Heart right ventricle (tissue), 16 donors: ENCODE measurements at regions not wholly inside any gene's neighbourhood (a gene's known extent, or its start where the extent isn't known, plus 50 kb on each side); places are given as distances from the start of the nearest gene placed in this dataset.

Source experiments
- ATAC-seq, 8 donors: fragments of 200-7000 bp; cut with Tn5 transposase; one replicate each; pipeline ENCODE4 v1.9.1; 2020; ENCODE audit warnings: mild to moderate bottlenecking in 8 of 8, moderate library complexity in 8 of 8, moderate number of reproducible peaks in 1 of 8
- DNase-seq, 2 donors: peaks; one replicate each; pipeline ENCODE4 v3.0.0-alpha.2; 2020
- H3K27ac ChIP-seq, 10 donors: fragments of 200-600 bp; sonication (generic) in 2 of 10; one replicate each; pipeline versions ENCODE4 v1.5.0 to v1.8.0; 2020 to 2022; ENCODE audit warnings: mild to moderate bottlenecking in 3 of 10
- H3K27me3 ChIP-seq, 7 donors: fragments of 200-600 bp; one replicate each; pipeline ENCODE4 v1.8.0; 2021 to 2022; ENCODE audit warnings: mild to moderate bottlenecking in 2 of 7
- H3K36me3 ChIP-seq, 9 donors: fragments of 200-600 bp; sonication (generic) in 1 of 9; one replicate each; pipeline versions ENCODE4 v1.5.0 to v1.8.0; 2020 to 2022; ENCODE audit warnings: mild to moderate bottlenecking in 2 of 9
- H3K4me1 ChIP-seq, 9 donors: fragments of 200-600 bp; sonication (generic) in 1 of 9; one replicate each; pipeline versions ENCODE4 v1.5.0 to v1.8.0; 2020 to 2022; ENCODE audit warnings: mild to moderate bottlenecking in 4 of 9
- H3K4me3 ChIP-seq, 10 donors: fragments of 200-600 bp; sonication (generic) in 2 of 10; one replicate each; pipeline versions ENCODE4 v1.5.0 to v1.8.0; 2020 to 2022; ENCODE audit warnings: mild to moderate bottlenecking in 7 of 10, moderate library complexity in 2 of 10
- H3K9me3 ChIP-seq, 11 donors: fragments of 200-600 bp in 10 of 11; sonication (generic) in 2 of 11; one replicate each; pipeline versions ENCODE4 v1.5.0 to v1.8.0; 2013 to 2022; ENCODE audit warnings: mild to moderate bottlenecking in 2 of 11, control low read depth in 1 of 11, moderate library complexity in 1 of 11
- CTCF ChIP-seq, 9 donors: fragments of 200-600 bp; sonication (generic) in 2 of 9; IDR thresholded peaks; one replicate each; pipeline versions ENCODE4 v1.5.0 to v1.8.0; 2021 to 2022; ENCODE audit warnings: antibody characterized with exemption in 9 of 9, mild to moderate bottlenecking in 5 of 9, moderate library complexity in 1 of 9
- WGBS, 2 donors: extraction: QIAGEN DNeasy Blood & Tissue Kit; methylation state at CpG; one replicate each; pipeline ENCODE4 v1.1.7; 2013; ENCODE audit warnings: inconsistent platforms in 1 of 2; 5-methylcytosine and 5-hydroxymethylcytosine counted together
- intact Hi-C, 10 donors: fragments of 100-400 bp; cut with DNase I; formaldehyde crosslinking; loops; one replicate each; pipeline versions ENCODE4 v1.11.1 to v1.14.2; 2022
- donor health status: Arrhythmogenic right ventricular cardiomyopathy.
- donor health status: ischemic (EF 13 %, LVEDD 7.1; RV severe dilation, severe dysfunction).
- donor health status: healthy with polysubstance abuse.
- donor health status: DM: no; HTN: yes; CAD: no.
- donor health status: DM: no; HTN: no; CAD: no.
- donor health status: ischemic (EF 25% LVEDD 6.9; RV normal size, moderate dysfunction).
- donor health status: ischemic (EF 25% LVEDD 5.7; RV mildly dilated, moderate dysfunction).
- donor health status: healthy.
- donor health status: DM: yes; HTN: yes; CAD: no.
- donor health status: Ischemic cardiomyopathy.
- donor health status: ischemic (EF 35%, LVEDD 5.7; RV mildly dilated, moderate dysfunction).
- donor health status: nonischemic (EF 11% LVEDD 7.7; RV severe dilation, severe dysfunction).
- donor health status: DM: yes; HTN: yes; CAD: no.
- donor health status: PGD.
- donor health status: ischemic (EF 29% LVEDD 5.4; RV normal size, mild dysfunction).
- donor health status: nonischemic (EF 23%, LVEDD 6.1; RV moderate dilation, normal function).

GRCh38 chr3:87977765-87978164 is 81.0 kb downstream of the CGGBP1 start:
- ATAC-seq (no peak), DNase-seq (no peak)
- WGBS, 2 donors: 88 to 89% methylated on average over 1 of the region's 1 CpG
- no peaks in the 10 kb centered on the region for H3K36me3 ChIP-seq
- H3K9me3 ChIP-seq: peaks cover 0 to 14% (median 5%) of the 10 kb centered on the region in 11 donors
- H3K4me3 ChIP-seq: no peak overlapping the region
- intact Hi-C loops: loop anchor here in 1 of 10 donors (10.0 kb wide), 1 partner anchor 63 kb away; no protein-coding TSS in a partner anchor
- TF ChIP-seq CTCF (IDR thresholded peaks at IDR 0.05): no peak
- H3K27me3 ChIP-seq: peaks cover 0 to 14% (median 0%) of the 10 kb centered on the region in 7 donors
- no peaks in the 10 kb centered on the region for H3K4me1 ChIP-seq
- H3K27ac ChIP-seq: no peak overlapping the region

- Histone ChIP-seq H3K36me3 (no peaks in the 10 kb centered on the region), H3K4me3 (no peak overlapping the region), H3K27ac (no peak overlapping the region), H3K27me3 (peaks cover 0 to 14% (median 0%) of the 10 kb centered on the region in 7 donors), H3K9me3 (peaks cover 0 to 14% (median 5%) of the 10 kb centered on the region in 11 donors), H3K4me1 (no peaks in the 10 kb centered on the region)
- DNase-seq (no peak), ATAC-seq (no peak)
- WGBS, 2 donors: 75 to 81% methylated on average over 1 of the region's 1 CpG
- intact Hi-C loops: loop anchor here in 1 of 10 donors (10.0 kb wide), 1 partner anchor 61 kb away; no protein-coding TSS in a partner anchor
- TF ChIP-seq CTCF (IDR thresholded peaks at IDR 0.05): no peak
Observed at GRCh38 chr3:87975716-87976115, 83.1 kb downstream of the CGGBP1 start.

GRCh38 chr3:87973906-87974305 is 84.9 kb downstream of the CGGBP1 start:
- no peaks in the 10 kb centered on the region for H3K36me3 ChIP-seq
- no peak for DNase-seq
- TF ChIP-seq CTCF (IDR thresholded peaks at IDR 0.05): no peak
- no peak overlapping the region for H3K4me3 ChIP-seq
- intact Hi-C loops: loop anchor here in 1 of 10 donors (10.0 kb wide), 1 partner anchor 59 kb away; no protein-coding TSS in a partner anchor
- H3K4me1 ChIP-seq: no peaks in the 10 kb centered on the region
- H3K27ac ChIP-seq: no peak overlapping the region
- peaks cover 0 to 14% (median 0%) of the 10 kb centered on the region in 7 donors for H3K27me3 ChIP-seq
- WGBS, 2 donors: 64 to 66% methylated on average over 5 of the region's 5 CpGs
- ATAC-seq: no peak
- no peaks in the 10 kb centered on the region for H3K9me3 ChIP-seq

GRCh38 chr3:87969620-87970019 is 89.2 kb downstream of the CGGBP1 start:
- peaks cover 0 to 11% (median 0%) of the 10 kb centered on the region in 7 donors for H3K27me3 ChIP-seq
- no peak overlapping the region for H3K27ac ChIP-seq
- no peaks in the 10 kb centered on the region for H3K4me1 ChIP-seq
- no peak overlapping the region for H3K4me3 ChIP-seq
- peaks cover 0 to 3% (median 0%) of the 10 kb centered on the region in 11 donors for H3K9me3 ChIP-seq
- ATAC-seq (no peak), DNase-seq (no peak)
- 69 to 81% methylated on average over 2 of the region's 2 CpGs for WGBS, 2 donors
- intact Hi-C loops: loop anchor here in 1 of 10 donors (10.0 kb wide), 1 partner anchor 55 kb away; no protein-coding TSS in a partner anchor
- no peaks in the 10 kb centered on the region for H3K36me3 ChIP-seq
- TF ChIP-seq CTCF (IDR thresholded peaks at IDR 0.05): no peak
